ENCODE measurements at regions not wholly inside any gene's neighbourhood (a gene's known extent, or its start where the extent isn't known, plus 50 kb on each side); places are given as distances from the start of the nearest gene placed in this dataset.

GRCh38 chr6:2579241-2579761 is 171.4 kb downstream of the MYLK4 start:
- Histone ChIP-seq H3K79me2 (ENCODE audit: insufficient read depth, low read length) (no peaks in the 10 kb centered on the region), H3K27ac (ENCODE audit: low read depth, low read length, poor library complexity, severe bottlenecking) (no peak overlapping the region), H3K27me3 (ENCODE audit: insufficient read depth, low read length) (no peaks in the 10 kb centered on the region), H3K36me3 (ENCODE audit: insufficient read depth, low read length) (no peaks in the 10 kb centered on the region), H3K4me1 (ENCODE audit: insufficient read depth, low read length, severe bottlenecking) (no peaks in the 10 kb centered on the region), H3K9ac (ENCODE audit: low read length) (no peak overlapping the region), H3K9me3 (ENCODE audit: low read length) (no peaks in the 10 kb centered on the region), H4K20me1 (ENCODE audit: insufficient read depth, low read length) (no peaks in the 10 kb centered on the region), H3K9me2 (ENCODE audit: low read depth, low read length) (no peaks in the 10 kb centered on the region), H3K4me3 (ENCODE audit: low read depth, low read length, poor library complexity, severe bottlenecking) (no peak overlapping the region), H3K4me2 (ENCODE audit: low read length) (no peak overlapping the region), H2AFZ (ENCODE audit: low read length) (no peak overlapping the region), H3F3A (ENCODE audit: insufficient read depth, low read length) (no peaks in the 10 kb centered on the region)
- TF ChIP-seq EZH2 (IDR thresholded peaks at IDR 0.05; ENCODE audit: borderline replicate concordance, low read length) (no peak), CTCF (IDR thresholded peaks at IDR 0.05; ENCODE audit: low read length) (no peak)

GRCh38 chr6:2578767-2579166 is 172.0 kb downstream of the MYLK4 start:
- Histone ChIP-seq H3K27ac (ENCODE audit: low read depth, low read length, poor library complexity, severe bottlenecking) (no peak overlapping the region), H3K9me3 (ENCODE audit: low read length) (no peaks in the 10 kb centered on the region), H3K36me3 (ENCODE audit: insufficient read depth, low read length) (no peaks in the 10 kb centered on the region), H3K4me1 (ENCODE audit: insufficient read depth, low read length, severe bottlenecking) (no peaks in the 10 kb centered on the region), H4K20me1 (ENCODE audit: insufficient read depth, low read length) (no peaks in the 10 kb centered on the region), H3K9me2 (ENCODE audit: low read depth, low read length) (no peaks in the 10 kb centered on the region), H3K4me2 (ENCODE audit: low read length) (no peak overlapping the region), H3K4me3 (ENCODE audit: low read depth, low read length, poor library complexity, severe bottlenecking) (no peak overlapping the region), H3K79me2 (ENCODE audit: insufficient read depth, low read length) (no peaks in the 10 kb centered on the region), H2AFZ (ENCODE audit: low read length) (no peak overlapping the region), H3K27me3 (ENCODE audit: insufficient read depth, low read length) (no peaks in the 10 kb centered on the region), H3F3A (ENCODE audit: insufficient read depth, low read length) (no peaks in the 10 kb centered on the region), H3K9ac (ENCODE audit: low read length) (no peak overlapping the region)
- no peak for TF ChIP-seq EZH2 (IDR thresholded peaks at IDR 0.05; ENCODE audit: borderline replicate concordance, low read length)
- no peak for TF ChIP-seq CTCF (IDR thresholded peaks at IDR 0.05; ENCODE audit: low read length)

GRCh38 chr6:2576499-2576898 is 174.2 kb downstream of the MYLK4 start:
- Histone ChIP-seq H3K36me3 (ENCODE audit: insufficient read depth, low read length) (no peaks in the 10 kb centered on the region), H3K27ac (ENCODE audit: low read depth, low read length, poor library complexity, severe bottlenecking) (no peak overlapping the region), H3K4me1 (ENCODE audit: insufficient read depth, low read length, severe bottlenecking) (no peaks in the 10 kb centered on the region), H2AFZ (ENCODE audit: low read length) (no peak overlapping the region), H4K20me1 (ENCODE audit: insufficient read depth, low read length) (no peaks in the 10 kb centered on the region), H3K4me2 (ENCODE audit: low read length) (no peak overlapping the region), H3K9ac (ENCODE audit: low read length) (no peak overlapping the region), H3K9me2 (ENCODE audit: low read depth, low read length) (no peaks in the 10 kb centered on the region), H3K27me3 (ENCODE audit: insufficient read depth, low read length) (no peaks in the 10 kb centered on the region), H3F3A (ENCODE audit: insufficient read depth, low read length) (no peaks in the 10 kb centered on the region), H3K4me3 (ENCODE audit: low read depth, low read length, poor library complexity, severe bottlenecking) (no peak overlapping the region), H3K9me3 (ENCODE audit: low read length) (no peaks in the 10 kb centered on the region), H3K79me2 (ENCODE audit: insufficient read depth, low read length) (no peaks in the 10 kb centered on the region)
- TF ChIP-seq EZH2 (IDR thresholded peaks at IDR 0.05; ENCODE audit: borderline replicate concordance, low read length): no peak
- TF ChIP-seq CTCF (IDR thresholded peaks at IDR 0.05; ENCODE audit: low read length): no peak

Measured in OCI-LY1 (cell line).